Suprapubic skin (tissue), 3 donors: ENCODE measurements at regions not wholly inside any gene's neighbourhood (a gene's known extent, or its start where the extent isn't known, plus 50 kb on each side); places are given as distances from the start of the nearest gene placed in this dataset.

Source experiments
- POLR2AphosphoS5 ChIP-seq, 3 donors: sonication (generic); formaldehyde crosslinking; IDR thresholded peaks; one replicate each; pipeline ENCODE4 v1.6.1; 2017; ENCODE audit warnings: antibody characterized with exemption in 3 of 3
- TF ChIP-seq, protein P1 (sequence below), 2 donors: fragments of 200-600 bp in 1 of 2; fragments of 450-650 bp in 1 of 2; sonication (generic) in 1 of 2; IDR thresholded peaks; one replicate each; pipeline ENCODE4 v1.5.1; 2016 to 2019; ENCODE audit warnings: antibody characterized with exemption in 2 of 2, mild to moderate bottlenecking in 1 of 2, moderate library complexity in 1 of 2

DNA sequence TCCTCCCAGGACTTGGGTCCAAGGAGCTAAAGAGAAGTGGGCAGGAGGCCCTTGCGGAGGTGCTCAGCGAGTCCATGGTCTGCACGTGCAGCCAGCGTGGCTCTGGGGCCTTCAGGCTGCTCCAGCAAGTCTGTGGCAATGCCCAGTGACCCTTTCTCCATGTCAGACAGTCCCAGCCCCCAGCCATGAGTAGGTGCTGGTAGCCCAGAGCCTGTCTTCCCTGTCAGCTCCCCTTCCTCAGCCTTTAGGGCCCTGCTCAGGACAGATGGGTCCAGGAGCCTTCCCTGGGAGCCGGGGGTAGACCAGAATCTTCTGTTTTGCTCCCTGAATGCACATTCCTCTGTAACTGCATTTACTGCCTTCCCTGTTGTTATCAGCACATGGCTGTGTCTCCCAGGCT lies 147.2 kb upstream of the IRX2 start:
- TF ChIP-seq POLR2AphosphoS5 (IDR thresholded peaks at IDR 0.05): no peak
- TF ChIP-seq, protein P1, sequence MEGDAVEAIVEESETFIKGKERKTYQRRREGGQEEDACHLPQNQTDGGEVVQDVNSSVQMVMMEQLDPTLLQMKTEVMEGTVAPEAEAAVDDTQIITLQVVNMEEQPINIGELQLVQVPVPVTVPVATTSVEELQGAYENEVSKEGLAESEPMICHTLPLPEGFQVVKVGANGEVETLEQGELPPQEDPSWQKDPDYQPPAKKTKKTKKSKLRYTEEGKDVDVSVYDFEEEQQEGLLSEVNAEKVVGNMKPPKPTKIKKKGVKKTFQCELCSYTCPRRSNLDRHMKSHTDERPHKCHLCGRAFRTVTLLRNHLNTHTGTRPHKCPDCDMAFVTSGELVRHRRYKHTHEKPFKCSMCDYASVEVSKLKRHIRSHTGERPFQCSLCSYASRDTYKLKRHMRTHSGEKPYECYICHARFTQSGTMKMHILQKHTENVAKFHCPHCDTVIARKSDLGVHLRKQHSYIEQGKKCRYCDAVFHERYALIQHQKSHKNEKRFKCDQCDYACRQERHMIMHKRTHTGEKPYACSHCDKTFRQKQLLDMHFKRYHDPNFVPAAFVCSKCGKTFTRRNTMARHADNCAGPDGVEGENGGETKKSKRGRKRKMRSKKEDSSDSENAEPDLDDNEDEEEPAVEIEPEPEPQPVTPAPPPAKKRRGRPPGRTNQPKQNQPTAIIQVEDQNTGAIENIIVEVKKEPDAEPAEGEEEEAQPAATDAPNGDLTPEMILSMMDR (IDR thresholded peaks at IDR 0.05): no peak
